Endothelial cell of umbilical vein (primary cell): ENCODE measurements at regions not wholly inside any gene's neighbourhood (a gene's known extent, or its start where the extent isn't known, plus 50 kb on each side); places are given as distances from the start of the nearest gene placed in this dataset.

ENCODE experiments used
- BruUV-seq: library from RNA; stranded (reverse); fragments of 400-500 nt; replicated peaks from 2 replicates; lab custom pipeline; 2021; lab: Mats Ljungman, UMichigan
- CTCF ChIA-PET: fragments of 300-600, 350-600 bp; sonication (Branson Sonifier 250); formaldehyde crosslinking; loops from one replicate; lab custom pipeline; 2021; ENCODE audit warnings: antibody characterized with exemption, inconsistent platforms; lab: Charles Lee
- POLR2A ChIA-PET: fragments of 300-600, 350-600 bp; sonication (Branson Sonifier 250); formaldehyde crosslinking; loops from one replicate; lab custom pipeline; 2021; ENCODE audit warnings: antibody characterized with exemption, inconsistent platforms; lab: Charles Lee
- DNase-seq: peaks from one replicate; pipeline ENCODE4 v3.0.0-alpha.2; 2011; ENCODE audit warnings: low read depth, low spot score
- FAIRE-seq: peaks from 2 replicates; lab custom pipeline; 2011; peaks lifted over from hg19 to GRCh38; lab: Jason Lieb, UNC
- H2AFZ ChIP-seq: 2 replicates; pipeline ENCODE4 v1.6.0; 2012; ENCODE audit warnings: low read depth, low read length, control low read depth, inconsistent platforms
- H3K27ac ChIP-seq: 2 replicates; pipeline ENCODE4 v1.5.1; 2011; ENCODE audit warnings: low read depth, mild to moderate bottlenecking, control low read depth, low read length, moderate library complexity; ENCODE audit not compliant: insufficient read depth
- H3K27me3 ChIP-seq, 2 experiments: 2 replicates each; pipeline versions ENCODE4 v1.6.0 to v1.6.1; 2011; ENCODE audit warnings: low read length in 2 of 2, mixed read lengths in 1 of 2; ENCODE audit not compliant: control insufficient read depth in 2 of 2, insufficient read depth in 2 of 2
- H3K36me3 ChIP-seq, 2 experiments: 2 replicates in 1 of 2; 3 replicates in 1 of 2; pipeline ENCODE4 v1.5.1; 2011; ENCODE audit warnings: low read length in 2 of 2, mild to moderate bottlenecking in 1 of 2, moderate library complexity in 1 of 2; ENCODE audit not compliant: control insufficient read depth in 2 of 2, insufficient read depth in 2 of 2; ENCODE audit errors: extremely low read depth in 1 of 2
- H3K4me1 ChIP-seq: 3 replicates; pipeline ENCODE4 v1.5.1; 2011; ENCODE audit warnings: mild to moderate bottlenecking, low read length; ENCODE audit not compliant: control insufficient read depth, insufficient read depth; ENCODE audit errors: extremely low read depth
- H3K4me2 ChIP-seq: 2 replicates; pipeline ENCODE4 v1.6.1; 2011; ENCODE audit warnings: low read length, control low read depth, mixed read lengths; ENCODE audit not compliant: insufficient read depth
- H3K4me3 ChIP-seq, 3 experiments: fragments of 200-600 bp in 1 of 3; sonication (generic), shearing (Covaris generic) in 1 of 3; replicated peaks in 1 of 3; 2 replicates each; pipeline ENCODE4 v1.5.1; 2011 to 2016; ENCODE audit warnings: control low read depth in 3 of 3, low read length in 3 of 3, mild to moderate bottlenecking in 2 of 3, inconsistent platforms in 1 of 3, low read depth in 1 of 3, moderate library complexity in 1 of 3; ENCODE audit not compliant: insufficient read depth in 1 of 3
- H3K79me2 ChIP-seq: 2 replicates; pipeline ENCODE4 v1.6.0; 2012; ENCODE audit warnings: low read length, inconsistent platforms; ENCODE audit not compliant: control insufficient read depth, insufficient read depth
- H3K9ac ChIP-seq: replicated peaks from 2 replicates; pipeline ENCODE3; 2011; ENCODE audit warnings: low read length, control low read depth; ENCODE audit not compliant: insufficient read depth; ENCODE audit errors: extremely low read depth
- H3K9me1 ChIP-seq: replicated peaks from 3 replicates; pipeline ENCODE4 v1.6.0; 2011; ENCODE audit warnings: mild to moderate bottlenecking, low read length; ENCODE audit not compliant: control insufficient read depth, insufficient read depth; ENCODE audit errors: extremely low read depth
- H3K9me3 ChIP-seq: replicated peaks from 2 replicates; pipeline ENCODE4 v1.5.1; 2012; ENCODE audit warnings: low read length, inconsistent platforms; ENCODE audit not compliant: control insufficient read depth, insufficient read depth
- H4K20me1 ChIP-seq: replicated peaks from 2 replicates; pipeline ENCODE3; 2011; ENCODE audit warnings: mild to moderate bottlenecking, low read length; ENCODE audit not compliant: control insufficient read depth, insufficient read depth; ENCODE audit errors: extremely low read depth
- CTCF ChIP-seq, 2 donors: IDR thresholded peaks; 1 replicate in 1 of 2; 2 replicates in 1 of 2; pipeline ENCODE4 v1.5.1; 2011; ENCODE audit warnings: low read length in 2 of 2, mild to moderate bottlenecking in 2 of 2, moderate library complexity in 2 of 2, control low read depth in 1 of 2, inconsistent platforms in 1 of 2, low read depth in 1 of 2; ENCODE audit not compliant: insufficient read depth in 1 of 2; ENCODE audit errors: extremely low read depth in 1 of 2
- EZH2 ChIP-seq: IDR thresholded peaks from 2 replicates; pipeline ENCODE4 v1.6.1; 2012; ENCODE audit warnings: borderline replicate concordance, low read depth, mild to moderate bottlenecking, moderate library complexity, low read length, inconsistent platforms; ENCODE audit not compliant: severe bottlenecking
- FOS ChIP-seq: IDR thresholded peaks from 2 replicates; pipeline ENCODE4 v1.6.1; 2011; ENCODE audit warnings: mild to moderate bottlenecking, low read length, moderate library complexity, borderline replicate concordance; ENCODE audit not compliant: insufficient read depth
- GATA2 ChIP-seq: IDR thresholded peaks from 2 replicates; pipeline ENCODE4 v1.7.0; 2011; ENCODE audit warnings: low read depth, mild to moderate bottlenecking, moderate library complexity, mixed read lengths, low read length; ENCODE audit not compliant: insufficient read length, insufficient read depth
- JUN ChIP-seq: IDR thresholded peaks from 2 replicates; pipeline ENCODE4 v1.6.1; 2011; ENCODE audit warnings: borderline replicate concordance, low read depth; ENCODE audit not compliant: insufficient read length, insufficient read depth
- MYC ChIP-seq: IDR thresholded peaks from one replicate; pipeline ENCODE4 v1.6.1; 2011; ENCODE audit warnings: mild to moderate bottlenecking, low read depth, low read length
- POLR2A ChIP-seq: IDR thresholded peaks from 2 replicates; pipeline ENCODE4 v1.6.1; 2012; ENCODE audit warnings: low read depth, mild to moderate bottlenecking, control low read depth, low read length
- POLR2AphosphoS5 ChIP-seq: IDR thresholded peaks from 2 replicates; pipeline ENCODE4 v1.6.1; 2012; ENCODE audit warnings: low read depth, mild to moderate bottlenecking, control low read depth, low read length, moderate library complexity; ENCODE audit not compliant: insufficient read depth
- dilution Hi-C: fragments of 300-500 bp; cut with MboI; formaldehyde crosslinking; loops from one replicate; pipeline ENCODE4 v1.15.0; 2019; ENCODE audit warnings: low sequenced_read_pairs; ENCODE audit not compliant: extremely low pct_ligation_motif_present
- intact Hi-C: fragments of 100-400 bp; cut with micrococcal nuclease; formaldehyde crosslinking; loops from one replicate; pipeline ENCODE4 v1.10.0; 2022
- TF ChIP-seq, protein P1 (sequence below): IDR thresholded peaks from 2 replicates; pipeline ENCODE4 v1.6.1; 2011; ENCODE audit not compliant: insufficient read depth, insufficient read length

DNA sequence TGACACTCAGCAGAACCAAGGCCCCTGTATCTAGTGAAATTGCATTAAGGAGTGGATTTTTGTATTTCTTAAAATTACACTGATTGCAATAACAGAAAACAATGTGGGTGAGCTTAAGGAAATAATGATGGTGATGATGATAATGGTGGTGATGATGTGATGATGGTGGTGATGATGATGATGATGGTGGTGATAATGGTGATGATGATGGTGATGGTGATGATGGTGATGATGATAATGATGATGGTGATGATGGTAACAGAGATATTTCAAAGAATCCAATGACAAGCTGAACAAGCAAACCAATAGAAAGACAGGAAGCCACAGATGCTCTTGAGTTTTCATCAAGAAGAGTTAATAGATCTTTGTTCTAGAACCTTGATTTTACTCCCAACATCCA is 630.7 kb upstream of the AUTS2 start:
- Histone ChIP-seq H4K20me1 (no peaks in the 10 kb centered on the region), H3K4me1 (no peaks in the 10 kb centered on the region), H3K36me3 (no peaks in the 10 kb centered on the region), H3K4me2 (no peak overlapping the region), H3K27ac (no peak overlapping the region), H3K27me3 (no peaks in the 10 kb centered on the region), H3K79me2 (no peaks in the 10 kb centered on the region), H3K9me3 (peaks cover 10% of the 10 kb centered on the region), H3K4me3 (no peak overlapping the region), H2AFZ (no peak overlapping the region), H3K9me1 (no peaks in the 10 kb centered on the region), H3K9ac (no peak overlapping the region)
- CTCF ChIA-PET: no interaction called here
- intact Hi-C loops: no loop called here
- TF ChIP-seq POLR2AphosphoS5: no peak
- no peak for TF ChIP-seq JUN
- no peak for TF ChIP-seq FOS
- TF ChIP-seq MYC: no peak
- TF ChIP-seq CTCF (IDR thresholded peaks at IDR 0.05; ENCODE audit: extremely low read depth in 1 of 2, insufficient read depth in 1 of 2, low read depth in 1 of 2, low read length in 2 of 2): no peak
- TF ChIP-seq, protein P1, sequence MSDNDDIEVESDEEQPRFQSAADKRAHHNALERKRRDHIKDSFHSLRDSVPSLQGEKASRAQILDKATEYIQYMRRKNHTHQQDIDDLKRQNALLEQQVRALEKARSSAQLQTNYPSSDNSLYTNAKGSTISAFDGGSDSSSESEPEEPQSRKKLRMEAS: no peak
- TF ChIP-seq EZH2: no peak
- TF ChIP-seq GATA2: no peak
- no peak for TF ChIP-seq POLR2A
- POLR2A ChIA-PET: no interaction called here
- FAIRE-seq (no peak), DNase-seq (no peak)
- BruUV-seq: no TSS peak
- dilution Hi-C loops: no loop called here
